DOHH2 (cell line): ENCODE measurements at regions not wholly inside any gene's neighbourhood (a gene's known extent, or its start where the extent isn't known, plus 50 kb on each side); places are given as distances from the start of the nearest gene placed in this dataset.

Source experiments
- CTCF ChIP-seq: fragments of 200-600 bp; sonication (generic); IDR thresholded peaks from one replicate; pipeline ENCODE4 v1.5.1; 2014; ENCODE audit warnings: antibody characterized with exemption, mild to moderate bottlenecking, low read depth, low read length; ENCODE audit not compliant: poor library complexity, severe bottlenecking
- EZH2phosphoT487 ChIP-seq: fragments of 200-600 bp; sonication (generic); IDR thresholded peaks from 2 replicates; pipeline ENCODE4 v1.6.1; 2017; ENCODE audit warnings: borderline replicate concordance, mild to moderate bottlenecking, antibody characterized with exemption, low read length, moderate library complexity, mixed read lengths

DNA sequence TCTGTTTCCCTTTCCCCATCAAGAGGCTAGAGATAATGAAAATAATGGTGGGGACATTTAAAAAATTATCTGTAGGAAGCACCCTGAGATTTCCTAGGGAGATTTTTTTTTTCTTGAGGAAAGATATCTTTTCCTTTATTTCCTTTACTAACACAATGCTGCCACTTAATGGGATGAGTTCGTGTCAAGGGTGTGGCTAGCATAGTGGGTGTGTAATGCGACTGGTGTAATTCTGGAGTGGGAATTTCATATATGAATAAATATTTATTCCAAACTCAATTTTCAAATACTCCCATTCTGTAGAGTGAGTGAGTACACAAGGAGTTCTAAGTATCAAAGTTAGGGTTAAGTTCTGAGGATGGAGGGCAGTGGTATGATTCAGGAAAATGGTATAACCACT is 66.1 kb upstream of the GALNT15 start:
- TF ChIP-seq CTCF, result no peak
- TF ChIP-seq EZH2phosphoT487, result no peak
